AG20443 (cell line): ENCODE measurements at regions not wholly inside any gene's neighbourhood (a gene's known extent, or its start where the extent isn't known, plus 50 kb on each side); places are given as distances from the start of the nearest gene placed in this dataset.
"Not testable (repeated sequence)": the region's sequence is repeated elsewhere in the genome, so short reads cannot be mapped to it uniquely, and the experiment has no call there.

ENCODE experiments used
- DNase-seq: peaks from one replicate; pipeline ENCODE4 v3.0.0; 2012; ENCODE audit warnings: low spot score, mixed read lengths

DNA sequence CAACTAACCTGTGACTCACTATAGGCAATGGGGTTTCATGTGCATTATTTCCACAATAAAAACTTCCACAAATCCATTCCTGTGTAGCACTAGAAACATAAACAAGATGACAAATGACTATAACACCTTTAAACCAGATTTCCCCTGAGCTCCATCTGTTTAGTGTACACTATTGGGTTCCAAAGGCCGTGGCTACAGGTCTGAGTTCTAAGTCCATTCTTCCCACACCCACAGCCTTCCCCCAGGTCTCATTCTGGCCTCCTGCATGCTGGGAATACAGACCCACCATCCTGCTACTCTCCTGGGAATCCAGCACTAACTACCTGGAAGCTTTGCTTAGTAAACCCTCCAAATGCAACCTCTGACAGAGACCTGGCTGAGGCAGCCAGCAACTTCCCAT, 460.2 kb downstream of the RPIA start:
- not testable (repeated sequence) for DNase-seq

DNA sequence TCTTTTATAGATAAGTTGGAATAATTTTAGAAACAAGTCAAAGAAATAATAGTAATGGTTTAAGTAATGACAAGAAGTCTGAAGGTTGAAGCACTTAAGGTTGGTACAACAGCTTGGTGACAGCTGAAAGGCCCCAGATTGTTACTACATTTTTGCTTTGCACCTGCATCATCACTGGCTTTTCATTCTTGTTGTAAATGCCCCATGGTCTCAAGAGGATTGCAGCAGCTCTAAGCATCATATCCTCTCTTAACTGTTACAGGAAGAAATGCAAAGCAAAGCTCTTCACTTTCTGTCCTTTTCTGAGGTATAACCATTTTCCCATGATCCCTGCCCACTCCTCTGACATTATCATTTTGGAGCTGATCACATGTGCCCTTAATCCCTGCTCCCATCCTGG, 461.0 kb downstream of the RPIA start:
- not testable (repeated sequence) for DNase-seq

DNA sequence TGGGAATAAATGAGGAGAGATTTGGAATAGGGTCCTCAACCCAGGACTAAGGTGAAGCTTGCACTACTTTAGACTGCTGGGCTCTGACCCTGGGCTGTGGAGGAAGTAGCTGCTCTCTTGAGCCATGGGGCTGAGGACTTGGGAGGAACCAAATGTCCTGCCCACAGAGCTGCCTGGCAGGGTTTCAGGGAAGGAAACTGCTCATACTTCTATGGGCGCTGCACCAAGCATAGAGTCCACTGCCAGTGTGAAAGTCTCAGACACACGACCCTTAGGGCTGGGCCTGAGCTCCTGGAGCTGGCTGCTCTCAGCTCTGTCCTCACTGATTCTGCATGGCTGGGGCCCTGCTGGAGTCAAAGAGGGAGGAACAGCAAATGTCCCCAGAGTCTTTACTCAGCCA, 461.7 kb downstream of the RPIA start:
- not testable (repeated sequence) for DNase-seq

DNA sequence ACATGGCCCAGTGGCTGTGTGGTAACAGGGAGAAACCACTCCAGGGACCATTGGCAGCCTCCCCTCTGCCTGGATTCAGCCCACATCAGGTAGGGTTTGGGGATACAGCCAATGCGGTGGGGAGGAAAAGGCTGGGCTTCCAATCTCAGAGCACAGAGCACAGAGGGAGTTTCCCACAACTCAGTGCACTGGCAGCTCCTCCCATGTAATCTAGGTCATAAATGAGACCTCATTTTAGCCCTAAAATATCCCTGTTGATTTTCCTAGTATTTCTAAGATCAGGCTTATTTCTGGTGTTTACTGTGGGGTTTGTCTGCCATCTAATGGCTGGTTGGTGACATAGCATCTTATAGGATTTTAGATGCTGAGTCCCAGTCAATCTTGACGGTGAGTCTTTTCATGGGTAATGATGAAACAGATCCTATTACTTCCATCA, 462.8 kb downstream of the RPIA start:
- DNase-seq, result not testable (repeated sequence)

DNA sequence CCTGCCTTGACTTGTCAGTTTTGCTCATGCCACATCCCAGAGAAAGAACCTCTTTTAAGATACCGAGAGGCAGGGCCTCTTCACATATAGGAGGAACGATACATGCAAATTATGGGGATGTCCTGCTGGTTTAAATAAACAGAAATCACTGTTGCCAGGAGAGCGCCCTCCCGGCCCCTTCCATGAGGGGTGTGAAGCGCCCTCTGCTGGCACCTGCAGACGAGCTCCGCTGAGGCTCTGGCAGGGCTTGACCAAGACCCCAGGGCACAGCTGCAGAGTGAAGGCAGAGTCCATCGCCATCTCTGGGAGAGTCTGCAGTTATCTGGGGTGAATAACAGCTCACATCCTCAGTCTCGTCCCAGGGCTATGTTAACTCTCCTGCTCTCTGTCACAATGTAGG, 468.8 kb downstream of the RPIA start:
- DNase-seq, result not testable (repeated sequence)

DNA sequence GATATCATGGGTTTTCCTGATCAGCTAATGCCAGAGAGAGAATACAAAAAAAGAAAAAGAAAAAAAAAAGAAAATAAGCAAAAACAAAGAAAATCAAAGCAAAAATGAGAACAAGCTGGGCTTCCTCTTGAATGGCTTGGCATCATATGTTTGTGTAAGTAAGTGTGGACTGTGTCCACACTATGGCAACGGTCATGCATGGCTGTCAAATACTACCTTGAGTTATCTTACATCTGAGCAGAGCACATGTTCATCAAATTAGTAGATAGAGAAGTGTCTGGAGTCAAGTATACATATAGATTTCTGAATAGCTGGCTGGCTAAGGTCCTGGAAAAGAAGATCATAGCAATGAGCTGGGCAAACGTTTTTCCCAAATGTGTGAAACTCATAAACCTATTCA, 470.2 kb downstream of the RPIA start:
- DNase-seq, result not testable (repeated sequence)

DNA sequence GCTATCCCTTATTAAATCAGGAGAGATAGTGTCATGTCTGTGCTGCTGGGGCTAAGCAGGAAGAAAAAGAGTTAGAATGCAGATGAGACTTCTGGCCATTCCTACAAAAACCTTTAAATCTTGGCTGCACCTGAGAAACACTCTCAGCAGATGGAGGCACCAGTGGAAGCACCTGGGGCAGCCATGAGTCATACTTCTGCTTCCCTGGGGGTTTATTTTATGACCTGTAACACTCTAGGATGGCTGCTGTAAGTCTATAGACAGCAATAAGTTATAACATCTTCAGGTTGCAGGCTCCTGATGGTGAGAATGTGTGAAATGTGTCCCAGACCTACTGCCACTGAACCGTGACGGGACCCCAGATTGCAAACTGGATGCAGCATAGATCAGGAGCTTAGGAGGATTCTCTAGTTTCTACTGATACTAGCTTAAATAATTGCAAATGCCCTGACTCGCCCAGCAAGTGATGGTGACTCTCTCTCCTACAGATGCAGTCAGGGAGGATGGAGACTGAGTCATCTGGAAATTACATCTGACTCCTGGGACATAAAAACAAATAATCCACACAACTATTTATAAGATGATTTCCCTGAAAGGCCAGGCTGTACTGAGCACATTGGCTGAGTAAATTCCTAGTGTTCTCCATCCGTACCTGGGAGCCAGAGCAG, 479.2 kb downstream of the RPIA start:
- not testable (repeated sequence) for DNase-seq

DNA sequence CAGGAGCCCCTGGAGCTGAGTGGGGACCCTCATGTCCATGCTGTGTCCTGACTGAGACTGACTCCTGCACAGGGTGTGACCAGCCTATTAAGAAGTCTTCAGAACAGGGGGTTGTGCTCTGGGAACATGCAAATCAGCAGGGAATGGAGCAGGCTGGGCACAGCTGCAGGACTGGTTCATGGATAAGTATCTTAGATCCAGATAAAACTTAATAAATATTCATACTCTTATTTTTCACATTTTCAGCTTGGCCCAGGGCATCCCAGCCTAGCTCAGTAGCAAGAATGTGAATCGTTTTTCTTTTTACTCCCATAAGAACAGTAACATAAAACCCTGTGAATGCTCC, 479.7 kb downstream of the RPIA start:
- not testable (repeated sequence) for DNase-seq

DNA sequence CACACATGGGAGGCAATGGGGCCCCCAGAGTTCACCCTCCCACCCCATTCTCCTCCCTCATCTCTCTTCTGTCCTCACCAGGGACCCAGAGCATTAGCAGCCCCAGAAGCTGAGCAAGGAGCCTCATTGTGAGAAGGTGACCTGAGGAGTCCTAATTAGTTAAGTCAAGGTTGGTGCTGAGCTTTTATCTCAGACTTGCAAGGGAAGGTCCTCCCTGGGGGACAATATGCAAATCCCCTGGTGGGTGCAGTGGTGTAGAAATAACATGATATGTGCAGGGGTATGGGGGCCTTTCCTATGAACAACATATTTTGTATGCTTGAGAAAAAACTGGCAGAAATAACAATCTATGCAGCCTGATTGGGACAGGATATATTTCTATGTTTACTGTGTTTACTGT, 485.5 kb downstream of the RPIA start:
- DNase-seq, result not testable (repeated sequence)

DNA sequence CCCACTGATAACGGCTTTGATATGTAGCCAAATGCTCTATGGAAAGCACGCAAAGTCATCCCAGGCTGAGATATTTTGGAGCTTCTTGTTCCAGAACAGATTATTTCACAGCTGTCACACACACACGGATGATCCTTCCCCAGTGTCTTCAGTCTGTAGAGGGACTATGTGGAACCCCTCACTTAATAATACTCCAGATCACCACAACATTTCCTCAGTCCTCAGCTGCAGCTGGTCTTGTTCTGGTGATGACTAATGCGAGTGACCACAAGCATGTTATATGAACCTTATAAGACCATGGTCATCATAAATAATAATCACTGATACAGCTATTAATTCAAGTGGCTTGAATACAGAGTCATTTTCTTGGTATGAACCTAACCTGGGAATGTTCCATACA, 490.7 kb downstream of the RPIA start:
- DNase-seq, result not testable (repeated sequence)

DNA sequence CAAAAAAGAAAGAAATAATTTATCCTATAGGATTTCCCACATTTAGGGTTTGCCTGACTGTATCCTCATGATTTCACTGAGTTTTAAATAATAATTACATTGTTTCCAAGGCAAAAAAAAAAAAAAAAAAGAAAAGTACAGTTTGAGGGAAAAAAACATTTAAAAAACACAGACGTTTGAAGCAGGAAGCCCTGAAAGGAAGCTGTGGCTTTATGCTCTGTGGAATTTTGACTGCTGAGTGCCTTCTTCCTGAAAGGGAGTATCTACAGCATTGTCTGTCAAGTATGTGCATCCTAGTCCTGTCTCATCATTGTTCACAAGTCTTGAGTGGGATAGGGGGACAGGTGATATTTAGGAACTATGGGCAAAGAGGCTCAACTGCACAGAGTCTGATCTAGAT, 493.3 kb downstream of the RPIA start:
- DNase-seq, result not testable (repeated sequence)

DNA sequence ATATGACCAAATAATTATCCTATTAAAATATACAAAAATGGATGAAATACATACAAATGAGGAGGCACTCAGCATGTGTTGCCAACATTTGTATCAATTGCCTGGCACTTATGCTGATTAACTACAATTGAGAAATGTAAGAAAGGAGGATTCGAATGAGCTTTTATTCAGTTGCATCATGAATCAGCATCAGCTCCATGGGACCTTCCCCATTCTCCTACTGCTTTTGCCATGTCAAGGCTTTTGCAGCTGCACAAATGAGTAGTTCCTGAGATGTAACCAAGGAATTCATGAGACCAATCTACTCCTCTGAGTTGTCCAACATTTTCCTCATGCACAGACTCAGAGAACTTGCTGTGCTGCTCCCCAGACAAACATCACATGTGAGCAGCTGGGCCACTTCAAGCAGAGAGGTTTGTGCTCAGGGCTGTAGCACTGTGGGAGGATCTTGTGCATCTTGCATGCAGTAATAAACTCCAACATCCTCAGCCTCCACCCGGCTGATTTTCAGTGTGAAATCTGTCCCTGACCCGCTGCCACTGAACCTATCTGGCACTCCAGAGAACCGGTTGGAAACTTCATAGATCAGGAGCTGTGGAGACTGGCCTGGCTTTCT, 504.3 kb downstream of the RPIA start:
- not testable (repeated sequence) for DNase-seq

DNA sequence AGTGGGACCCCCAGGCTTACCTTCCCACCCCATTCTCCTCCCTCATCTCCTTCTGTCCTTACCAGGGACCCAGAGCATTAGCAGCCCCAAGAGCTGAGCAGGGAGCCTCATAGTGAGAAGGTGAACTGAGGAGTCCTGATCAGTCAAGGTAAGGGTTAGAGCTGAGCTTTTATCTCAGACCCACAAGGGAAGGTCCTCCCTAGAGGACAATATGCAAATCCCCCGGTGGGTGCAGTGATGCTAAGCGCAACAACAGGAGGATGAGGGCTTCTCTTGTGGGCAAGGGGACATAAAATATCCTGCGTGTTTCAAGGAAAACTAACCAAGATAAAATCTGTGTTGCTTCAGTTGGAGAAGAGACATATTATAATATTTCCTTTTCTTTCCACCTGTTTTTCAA, 505.2 kb downstream of the RPIA start:
- DNase-seq, result not testable (repeated sequence)

DNA sequence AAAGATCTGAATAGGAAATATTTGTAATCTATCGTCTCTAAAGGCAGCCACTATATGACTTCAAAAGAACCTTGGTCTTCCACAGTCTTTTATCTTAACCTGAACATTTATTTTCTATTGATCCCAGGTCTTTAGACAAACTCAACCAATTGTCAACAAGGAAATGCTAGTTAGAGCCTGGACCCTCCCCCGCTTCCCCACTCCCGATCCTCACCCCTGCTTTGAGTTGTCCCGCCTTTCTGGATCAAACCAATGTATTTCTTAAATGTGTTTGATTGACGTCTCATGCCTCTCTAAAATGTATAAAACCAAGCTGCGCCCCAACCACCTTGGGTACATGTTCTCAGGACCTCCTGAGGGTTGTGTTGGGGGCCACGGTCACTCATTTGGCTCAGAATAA, 506.6 kb downstream of the RPIA start:
- DNase-seq, result not testable (repeated sequence)

DNA sequence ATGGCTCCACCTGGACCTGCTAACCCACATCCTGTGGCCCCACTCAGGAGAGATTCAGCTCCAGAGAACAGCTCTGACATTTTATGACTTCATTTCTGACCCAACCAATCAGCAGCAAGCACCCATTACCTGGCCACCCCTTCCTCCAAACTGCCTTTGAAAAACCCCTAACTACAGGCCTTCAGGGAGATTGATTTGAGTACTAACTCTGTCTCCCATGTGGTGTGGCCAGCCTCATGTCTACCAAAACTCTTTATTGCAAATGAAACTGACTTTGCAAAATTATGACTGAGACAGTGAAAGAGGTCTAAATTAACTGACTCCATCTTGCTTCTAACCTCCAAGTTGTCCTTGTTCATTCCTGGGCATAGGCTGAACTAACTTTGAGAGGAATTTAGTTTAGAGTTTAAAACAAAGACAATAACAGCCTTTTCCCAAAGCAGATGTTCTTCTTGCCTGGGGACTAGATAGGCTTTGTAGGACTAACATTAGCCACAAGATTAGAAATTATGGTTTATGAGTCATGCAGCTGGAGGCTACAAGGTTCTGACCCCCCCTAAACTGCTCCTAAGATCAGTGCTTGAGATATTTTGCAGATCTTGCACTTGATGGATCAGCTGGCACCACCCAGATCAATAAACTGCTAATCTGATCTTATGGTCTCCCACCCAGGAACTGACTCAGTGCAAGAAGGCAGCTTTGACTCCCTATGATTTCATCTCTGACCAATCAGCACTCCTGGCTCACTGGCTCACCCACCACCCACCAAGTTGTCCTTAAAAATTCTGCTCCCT, 508.2 kb downstream of the RPIA start:
- not testable (repeated sequence) for DNase-seq

DNA sequence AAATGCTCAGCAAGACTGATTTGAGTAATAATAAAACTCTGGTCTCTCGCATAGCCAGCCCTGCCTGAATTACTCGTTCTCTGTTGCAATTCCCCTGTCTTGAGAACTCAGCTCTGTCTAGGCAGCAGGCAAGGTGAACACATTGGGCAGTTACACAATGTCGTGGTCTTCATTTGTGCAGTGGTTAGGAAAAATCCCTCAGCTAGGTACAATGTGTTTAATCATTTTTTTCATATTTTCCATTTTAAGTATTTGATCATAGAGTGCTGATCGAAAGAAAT, 508.7 kb downstream of the RPIA start:
- not testable (repeated sequence) for DNase-seq

DNA sequence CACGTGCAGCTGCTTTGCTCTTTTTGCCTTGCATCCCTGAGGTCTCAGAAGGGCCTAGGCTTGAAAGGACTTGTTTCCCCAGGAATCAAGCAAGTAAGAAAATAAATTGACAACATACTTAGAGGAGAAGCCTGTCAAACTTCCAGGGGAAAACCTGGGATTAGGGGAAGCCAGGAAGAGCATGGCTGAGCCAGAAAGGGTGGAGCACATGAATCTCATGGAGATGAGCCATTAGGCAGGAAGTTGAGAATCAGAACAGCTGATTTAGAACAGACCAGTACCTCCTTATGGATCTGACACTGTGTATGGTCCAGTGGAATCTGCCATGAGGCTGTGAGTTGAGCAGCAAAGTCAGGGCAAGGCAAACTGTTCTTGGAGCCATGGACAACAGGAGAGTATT, 511.0 kb downstream of the RPIA start:
- DNase-seq, result not testable (repeated sequence)

DNA sequence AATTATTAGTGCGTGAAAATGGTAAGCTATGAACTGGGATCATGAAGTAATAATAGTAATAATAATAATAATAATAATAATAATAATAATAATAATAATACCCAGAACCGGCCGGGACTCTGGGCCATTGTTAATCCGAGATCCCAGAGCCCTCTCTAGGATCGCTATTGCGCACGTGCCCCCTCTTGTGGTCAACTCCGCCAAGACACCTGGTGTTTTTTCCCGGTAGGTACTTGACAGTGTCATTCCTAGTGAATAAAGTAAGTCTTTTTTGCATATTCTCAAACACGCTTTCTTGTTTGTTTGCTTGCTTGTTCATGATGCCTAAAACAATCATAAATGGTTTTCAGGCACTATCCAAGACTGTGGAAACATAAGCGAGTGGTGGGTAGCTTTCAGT, 513.7 kb downstream of the RPIA start:
- not testable (repeated sequence) for DNase-seq

DNA sequence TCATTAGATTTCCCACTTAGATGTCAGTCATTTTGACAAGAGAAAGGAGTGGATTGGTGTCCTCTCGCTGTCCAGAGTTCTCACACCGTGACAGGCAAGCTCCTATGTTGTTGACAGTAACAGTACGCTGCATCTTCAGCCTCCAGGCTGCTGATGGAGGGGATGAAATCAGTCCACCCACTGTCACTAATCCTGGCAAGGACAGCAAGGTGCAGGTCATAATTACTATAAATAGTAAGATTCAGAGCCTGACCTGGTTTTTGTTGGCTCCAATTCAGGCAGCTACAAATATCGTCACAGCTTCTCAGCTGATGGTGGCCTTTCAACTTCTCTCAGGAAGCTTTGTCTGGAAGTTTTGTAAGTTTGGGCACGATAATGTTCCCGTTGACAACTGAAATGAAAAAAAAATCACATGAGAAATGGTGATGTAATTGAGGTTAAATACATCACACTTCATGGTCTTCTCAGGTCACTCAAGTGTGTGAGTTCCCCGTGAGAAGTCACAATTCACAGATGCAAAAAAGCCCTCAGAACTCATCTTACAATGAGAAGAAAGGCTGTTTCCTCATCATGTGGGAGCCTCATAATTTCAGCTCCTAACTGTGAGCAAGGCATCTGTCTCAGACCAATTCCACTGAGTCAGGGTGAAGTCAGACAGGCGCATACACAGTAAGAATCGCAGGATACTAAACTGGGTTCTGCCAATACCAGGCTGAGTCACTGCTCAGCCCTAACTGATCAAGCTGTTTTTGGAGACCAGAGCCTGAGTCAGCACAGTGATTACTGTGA, 516.9 kb downstream of the RPIA start:
- DNase-seq, result peak; percentile 65

DNA sequence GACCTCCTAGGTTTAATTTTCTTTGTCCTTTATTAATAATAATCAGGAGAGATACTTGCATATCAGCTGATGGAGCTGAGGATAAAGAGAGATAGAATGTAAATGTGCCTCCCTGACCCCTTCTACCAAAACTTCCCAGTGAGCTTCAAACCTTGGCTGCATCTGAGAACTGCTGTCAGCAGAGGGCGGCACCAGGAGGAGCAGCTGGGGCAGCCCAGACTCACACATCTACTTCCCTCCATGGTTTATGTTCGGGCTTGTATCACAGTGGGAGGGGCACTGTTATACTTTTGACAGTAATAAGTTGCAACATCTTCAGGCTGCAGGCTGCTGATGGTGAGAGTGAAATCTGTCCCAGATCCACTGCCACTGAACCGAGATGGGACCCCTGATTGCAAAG, 521.7 kb downstream of the RPIA start:
- DNase-seq, result not testable (repeated sequence)

DNA sequence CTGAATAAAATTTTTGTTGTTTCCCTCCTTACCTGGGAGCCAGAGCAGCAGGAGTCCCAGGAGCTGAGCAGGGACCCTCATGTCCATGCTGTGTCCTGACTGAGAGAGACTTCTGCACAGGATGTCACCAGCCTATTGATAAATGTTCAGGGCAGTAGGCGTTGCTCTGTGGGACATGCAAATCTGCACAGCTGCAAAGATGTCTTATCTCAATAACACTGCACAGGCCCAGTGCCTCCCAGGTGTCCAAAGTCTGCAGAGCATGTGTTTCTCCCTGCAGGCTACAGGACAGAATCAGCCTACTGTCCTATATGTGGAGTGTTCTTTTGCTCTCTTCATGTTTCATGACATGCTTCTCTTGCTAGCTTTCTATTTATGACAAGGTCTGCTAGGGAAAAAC, 522.3 kb downstream of the RPIA start:
- DNase-seq, result not testable (repeated sequence)

DNA sequence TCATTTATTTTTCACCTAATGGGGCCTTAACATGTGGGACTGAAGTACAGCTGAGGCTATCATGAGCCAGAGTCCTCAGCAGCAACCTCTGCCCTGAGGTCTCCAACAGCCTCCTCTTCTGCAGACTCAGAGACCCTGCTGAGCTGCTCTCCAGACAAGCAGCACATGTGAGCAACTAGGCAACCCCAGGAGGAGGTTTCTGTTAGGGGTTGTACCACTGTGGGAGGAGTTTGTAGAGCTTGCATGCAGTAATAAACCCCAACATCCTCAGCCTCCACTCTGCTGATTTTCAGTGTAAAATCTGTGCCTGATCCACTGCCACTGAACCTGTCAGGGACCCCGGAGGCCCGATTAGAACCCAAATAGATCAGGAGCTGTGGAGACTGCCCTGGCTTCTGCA, 530.0 kb downstream of the RPIA start:
- not testable (repeated sequence) for DNase-seq
